OCI-LY1 (cell line): ENCODE measurements at regions not wholly inside any gene's neighbourhood (a gene's known extent, or its start where the extent isn't known, plus 50 kb on each side); places are given as distances from the start of the nearest gene placed in this dataset.
"Not testable (repeated sequence)": the region's sequence is repeated elsewhere in the genome, so short reads cannot be mapped to it uniquely, and the experiment has no call there.

ENCODE experiments used
- EZH2 ChIP-seq: fragments of 200-600 bp; sonication (generic), shearing (Covaris generic); IDR thresholded peaks from 2 replicates; pipeline ENCODE4 v1.8.0; 2017; ENCODE audit warnings: borderline replicate concordance, mixed run types, mild to moderate bottlenecking, antibody characterized with exemption, low read length, moderate library complexity, mixed read lengths
- TF ChIP-seq, protein P1 (sequence below): fragments of 200-600 bp; sonication (generic), shearing (Covaris generic); IDR thresholded peaks from 2 replicates; pipeline ENCODE4 v1.5.1; 2017; ENCODE audit warnings: mild to moderate bottlenecking, antibody characterized with exemption, low read length, moderate library complexity, mixed read lengths

DNA sequence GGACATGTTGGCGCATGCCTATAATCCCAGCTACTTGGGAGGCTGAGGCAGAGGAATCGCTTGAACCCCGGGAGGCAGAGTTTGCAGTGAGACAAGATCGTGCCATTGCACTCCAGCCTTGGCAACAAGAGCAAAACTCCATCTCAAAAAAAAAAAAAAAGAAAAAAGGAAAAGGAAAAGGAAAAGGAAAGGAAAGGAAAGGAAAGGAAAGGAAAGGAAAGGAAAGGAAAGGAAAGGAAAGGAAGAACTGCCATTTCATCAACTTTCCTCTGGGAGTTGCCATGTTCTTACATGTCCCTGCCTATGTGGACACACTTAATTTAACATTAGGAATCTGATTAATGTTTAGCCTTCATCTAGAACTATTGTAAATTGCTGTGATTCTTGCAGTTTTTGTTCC, 287.9 kb upstream of the LRP1B start:
- TF ChIP-seq EZH2: not testable (repeated sequence)
- TF ChIP-seq, protein P1, sequence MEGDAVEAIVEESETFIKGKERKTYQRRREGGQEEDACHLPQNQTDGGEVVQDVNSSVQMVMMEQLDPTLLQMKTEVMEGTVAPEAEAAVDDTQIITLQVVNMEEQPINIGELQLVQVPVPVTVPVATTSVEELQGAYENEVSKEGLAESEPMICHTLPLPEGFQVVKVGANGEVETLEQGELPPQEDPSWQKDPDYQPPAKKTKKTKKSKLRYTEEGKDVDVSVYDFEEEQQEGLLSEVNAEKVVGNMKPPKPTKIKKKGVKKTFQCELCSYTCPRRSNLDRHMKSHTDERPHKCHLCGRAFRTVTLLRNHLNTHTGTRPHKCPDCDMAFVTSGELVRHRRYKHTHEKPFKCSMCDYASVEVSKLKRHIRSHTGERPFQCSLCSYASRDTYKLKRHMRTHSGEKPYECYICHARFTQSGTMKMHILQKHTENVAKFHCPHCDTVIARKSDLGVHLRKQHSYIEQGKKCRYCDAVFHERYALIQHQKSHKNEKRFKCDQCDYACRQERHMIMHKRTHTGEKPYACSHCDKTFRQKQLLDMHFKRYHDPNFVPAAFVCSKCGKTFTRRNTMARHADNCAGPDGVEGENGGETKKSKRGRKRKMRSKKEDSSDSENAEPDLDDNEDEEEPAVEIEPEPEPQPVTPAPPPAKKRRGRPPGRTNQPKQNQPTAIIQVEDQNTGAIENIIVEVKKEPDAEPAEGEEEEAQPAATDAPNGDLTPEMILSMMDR: not testable (repeated sequence)
